ENCODE measurements at regions not wholly inside any gene's neighbourhood (a gene's known extent, or its start where the extent isn't known, plus 50 kb on each side); places are given as distances from the start of the nearest gene placed in this dataset.

DNA sequence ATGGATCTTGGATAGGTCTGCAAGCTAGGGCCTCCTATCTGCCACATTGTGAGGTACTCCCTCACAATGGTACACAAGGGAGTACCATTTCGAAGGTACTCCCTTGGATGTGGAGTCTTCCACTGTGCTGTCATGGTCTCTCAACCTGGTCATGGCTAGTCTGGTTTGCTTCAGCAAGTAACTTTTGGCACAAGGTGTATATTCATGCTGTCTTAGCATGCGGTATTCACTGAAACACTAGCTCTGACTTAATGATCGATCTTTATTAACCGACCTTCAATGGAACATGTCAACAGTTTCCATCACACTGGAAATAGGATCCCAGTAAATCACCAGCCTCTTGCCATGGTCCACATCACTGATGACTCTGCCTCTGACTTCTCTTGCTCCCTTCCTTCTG is 77.5 kb upstream of the HS3ST1 start:
- intact Hi-C loops (cut with DNase I; ENCODE audit: low total_unique reads): no loop called here
- no peak overlapping the region for H3K27ac ChIP-seq
- H3K9me3 ChIP-seq: no peaks in the 10 kb centered on the region

DNA sequence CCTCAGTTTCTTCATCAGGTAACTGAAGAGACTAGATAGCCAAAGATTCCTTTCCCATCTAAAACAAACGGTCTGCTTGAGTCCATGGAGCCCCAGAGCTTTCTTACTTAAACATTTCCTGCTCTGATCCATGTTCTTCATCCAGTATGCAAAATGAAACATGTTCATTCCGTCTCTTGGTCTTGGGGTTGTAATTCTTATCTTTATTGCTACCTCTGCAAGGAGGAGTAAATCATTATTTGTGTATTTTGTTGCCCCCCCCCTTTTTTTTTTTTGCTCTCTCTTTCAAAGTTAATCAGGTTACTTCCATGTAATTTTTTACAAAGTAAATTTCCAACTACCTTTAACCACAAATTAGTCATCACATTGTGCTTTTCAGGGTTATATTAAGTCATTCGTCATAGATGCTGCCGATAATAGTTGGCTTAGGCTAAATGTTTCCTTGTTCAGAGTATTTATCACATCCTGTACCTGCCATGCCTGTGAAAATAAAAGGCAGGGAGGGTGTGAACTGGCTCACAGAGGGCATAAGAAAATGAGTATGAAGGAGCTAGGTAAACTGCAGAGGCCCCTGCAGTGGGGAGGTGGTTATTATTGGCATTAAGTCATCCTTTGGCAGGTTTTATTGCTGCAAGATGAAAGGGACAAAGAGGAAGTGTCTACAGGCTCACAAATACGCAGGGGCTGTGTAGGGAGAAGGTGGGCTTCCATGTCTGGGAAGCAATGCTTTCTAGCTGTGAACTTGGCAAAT is 76.7 kb upstream of the HS3ST1 start:
- H3K36me3 ChIP-seq: no peaks in the 10 kb centered on the region
- intact Hi-C loops (cut with DNase I; ENCODE audit: low total_unique reads): no loop called here
- no peaks in the 10 kb centered on the region for H3K9me3 ChIP-seq
- DNase-seq: no peak
- H3K27ac ChIP-seq: no peak overlapping the region
- no peak overlapping the region for H3K4me3 ChIP-seq
- no peaks in the 10 kb centered on the region for H3K4me1 ChIP-seq
- TF ChIP-seq, protein P1, sequence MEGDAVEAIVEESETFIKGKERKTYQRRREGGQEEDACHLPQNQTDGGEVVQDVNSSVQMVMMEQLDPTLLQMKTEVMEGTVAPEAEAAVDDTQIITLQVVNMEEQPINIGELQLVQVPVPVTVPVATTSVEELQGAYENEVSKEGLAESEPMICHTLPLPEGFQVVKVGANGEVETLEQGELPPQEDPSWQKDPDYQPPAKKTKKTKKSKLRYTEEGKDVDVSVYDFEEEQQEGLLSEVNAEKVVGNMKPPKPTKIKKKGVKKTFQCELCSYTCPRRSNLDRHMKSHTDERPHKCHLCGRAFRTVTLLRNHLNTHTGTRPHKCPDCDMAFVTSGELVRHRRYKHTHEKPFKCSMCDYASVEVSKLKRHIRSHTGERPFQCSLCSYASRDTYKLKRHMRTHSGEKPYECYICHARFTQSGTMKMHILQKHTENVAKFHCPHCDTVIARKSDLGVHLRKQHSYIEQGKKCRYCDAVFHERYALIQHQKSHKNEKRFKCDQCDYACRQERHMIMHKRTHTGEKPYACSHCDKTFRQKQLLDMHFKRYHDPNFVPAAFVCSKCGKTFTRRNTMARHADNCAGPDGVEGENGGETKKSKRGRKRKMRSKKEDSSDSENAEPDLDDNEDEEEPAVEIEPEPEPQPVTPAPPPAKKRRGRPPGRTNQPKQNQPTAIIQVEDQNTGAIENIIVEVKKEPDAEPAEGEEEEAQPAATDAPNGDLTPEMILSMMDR (IDR thresholded peaks at IDR 0.05): no peak
- no peak for TF ChIP-seq POLR2A (IDR thresholded peaks at IDR 0.05)
- H3K27me3 ChIP-seq: no peaks in the 10 kb centered on the region

More for the DNA sequence above, 77.5 kb upstream of the HS3ST1 start:
- Histone ChIP-seq H3K4me1 (no peaks in the 10 kb centered on the region), H3K27me3 (no peaks in the 10 kb centered on the region), H3K36me3 (no peaks in the 10 kb centered on the region), H3K4me3 (no peak overlapping the region)
- no peak for DNase-seq
- TF ChIP-seq, protein P1 (IDR thresholded peaks at IDR 0.05): no peak
- TF ChIP-seq POLR2A (IDR thresholded peaks at IDR 0.05): no peak

DNA sequence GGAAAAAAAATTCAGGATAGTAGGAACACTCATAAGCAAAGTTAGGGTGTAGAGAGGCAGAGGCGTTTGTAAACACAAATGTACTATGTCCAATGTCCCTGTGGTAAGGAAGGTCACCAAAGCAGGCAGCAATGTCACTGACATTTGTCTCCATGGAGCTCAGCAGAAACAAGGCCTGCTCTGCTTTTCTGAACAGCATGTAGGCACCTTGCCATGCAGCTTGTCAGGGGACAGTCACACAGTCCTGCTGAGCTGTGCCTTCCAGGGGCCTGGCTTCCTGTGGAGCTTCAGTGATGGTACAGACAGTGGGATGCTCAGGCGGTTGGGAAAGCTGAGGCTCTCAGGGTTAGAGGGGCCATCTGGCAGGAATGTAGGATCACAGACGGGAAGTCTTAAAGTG is 74.5 kb upstream of the HS3ST1 start:
- no peak for TF ChIP-seq POLR2A (IDR thresholded peaks at IDR 0.05)
- TF ChIP-seq, protein P1 (IDR thresholded peaks at IDR 0.05): no peak
- intact Hi-C loops (cut with DNase I; ENCODE audit: low total_unique reads): no loop called here
- no peaks in the 10 kb centered on the region for H3K36me3 ChIP-seq
- DNase-seq: peak in 1 of 2 donors; percentile 21
- no peaks in the 10 kb centered on the region for H3K27me3 ChIP-seq
- no peak overlapping the region for H3K27ac ChIP-seq
- no peak overlapping the region for H3K4me3 ChIP-seq
- no peaks in the 10 kb centered on the region for H3K9me3 ChIP-seq
- no peaks in the 10 kb centered on the region for H3K4me1 ChIP-seq

DNA sequence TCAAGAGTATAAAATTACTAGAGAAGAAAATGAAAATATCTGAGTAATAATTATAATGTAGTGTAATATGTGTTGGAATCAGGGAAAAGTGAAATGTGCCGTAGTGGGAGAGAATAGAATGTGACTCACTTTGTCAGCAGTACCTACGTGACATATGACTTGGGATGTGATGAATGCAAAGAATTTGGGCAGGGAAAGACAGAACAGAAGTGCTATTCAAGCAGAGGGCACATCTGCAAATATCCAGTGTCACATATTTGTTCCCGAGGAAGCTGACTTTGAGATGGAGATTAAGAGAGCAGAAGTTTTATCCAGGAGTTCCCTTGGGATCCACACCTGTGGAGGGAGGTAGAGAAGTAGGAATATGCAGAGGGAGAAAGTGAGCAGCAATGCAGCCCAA is 69.3 kb upstream of the HS3ST1 start:
- DNase-seq: no peak
- Histone ChIP-seq H3K9me3 (peaks cover 0 to 2% of the 10 kb centered on the region in 2 donors), H3K4me3 (no peak overlapping the region), H3K36me3 (no peaks in the 10 kb centered on the region), H3K27me3 (no peaks in the 10 kb centered on the region), H3K27ac (no peak overlapping the region), H3K4me1 (no peaks in the 10 kb centered on the region)
- TF ChIP-seq, protein P1 (IDR thresholded peaks at IDR 0.05): no peak
- TF ChIP-seq POLR2A (IDR thresholded peaks at IDR 0.05): no peak
- intact Hi-C loops (cut with DNase I; ENCODE audit: low total_unique reads): no loop called here

DNA sequence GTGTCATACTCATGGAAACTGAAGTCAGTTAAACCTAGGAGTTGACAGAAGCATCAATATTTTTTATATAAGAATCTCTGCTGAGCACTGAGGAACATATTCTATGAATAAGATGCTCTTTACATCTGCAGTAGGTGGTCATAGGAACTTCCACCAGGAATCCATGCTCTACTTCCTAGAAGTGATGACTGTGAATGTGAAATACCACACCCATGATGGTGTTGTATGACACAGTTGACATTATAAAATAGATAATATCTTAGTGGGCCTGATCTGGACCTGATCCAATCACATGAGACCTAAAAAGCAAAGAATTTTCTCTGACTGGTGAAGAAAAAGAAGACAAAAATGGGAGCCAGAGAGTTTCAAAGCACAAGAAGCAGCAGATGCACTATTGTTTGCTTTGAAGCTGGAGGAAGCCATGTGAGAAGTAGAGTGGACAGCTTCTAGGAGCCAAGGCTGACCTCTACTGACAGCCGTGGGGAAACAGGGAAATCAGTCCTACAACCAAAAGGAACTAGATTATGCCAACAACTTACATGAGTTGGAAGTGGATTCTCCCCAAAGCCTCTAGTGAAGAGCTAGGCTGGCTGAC is 68.6 kb upstream of the HS3ST1 start:
- H3K9me3 ChIP-seq: peaks cover 0 to 2% of the 10 kb centered on the region in 2 donors
- H3K4me1 ChIP-seq: no peaks in the 10 kb centered on the region
- H3K4me3 ChIP-seq: no peak overlapping the region
- H3K27ac ChIP-seq: no peak overlapping the region
- H3K27me3 ChIP-seq: no peaks in the 10 kb centered on the region
- DNase-seq: no peak
- no peaks in the 10 kb centered on the region for H3K36me3 ChIP-seq
- TF ChIP-seq, protein P1 (IDR thresholded peaks at IDR 0.05): no peak
- TF ChIP-seq POLR2A (IDR thresholded peaks at IDR 0.05): no peak
- intact Hi-C loops (cut with DNase I; ENCODE audit: low total_unique reads): no loop called here
